ENCODE measurements at regions not wholly inside any gene's neighbourhood (a gene's known extent, or its start where the extent isn't known, plus 50 kb on each side); places are given as distances from the start of the nearest gene placed in this dataset.

GRCh38 chr3:193771011-193771652 lies 178.1 kb downstream of the OPA1 start:
- DNase-seq (ENCODE audit: extremely low spot score), result peak; percentile 72
- Histone ChIP-seq H3K4me1 (no peaks in the 10 kb centered on the region), H3K27ac (replicated peaks in 1 of 4) (no peak overlapping the region), H3K36me3 (no peaks in the 10 kb centered on the region), H3K4me3 (no peak overlapping the region), H3K27me3 (peaks cover 0 to 5% (median 0%) of the 10 kb centered on the region in 4 donors), H3K9me3 (no peaks in the 10 kb centered on the region)
- intact Hi-C loops (cut with DNase I), result no loop called here
- WGBS, result 91% methylated on average over 20 of the region's 20 CpGs
- TF ChIP-seq EP300 (IDR thresholded peaks at IDR 0.05) (no peak), POLR2AphosphoS5 (IDR thresholded peaks at IDR 0.05) (no peak), POLR2A (IDR thresholded peaks at IDR 0.05; ENCODE audit: low read depth) (no peak)
- TF ChIP-seq, protein P1, sequence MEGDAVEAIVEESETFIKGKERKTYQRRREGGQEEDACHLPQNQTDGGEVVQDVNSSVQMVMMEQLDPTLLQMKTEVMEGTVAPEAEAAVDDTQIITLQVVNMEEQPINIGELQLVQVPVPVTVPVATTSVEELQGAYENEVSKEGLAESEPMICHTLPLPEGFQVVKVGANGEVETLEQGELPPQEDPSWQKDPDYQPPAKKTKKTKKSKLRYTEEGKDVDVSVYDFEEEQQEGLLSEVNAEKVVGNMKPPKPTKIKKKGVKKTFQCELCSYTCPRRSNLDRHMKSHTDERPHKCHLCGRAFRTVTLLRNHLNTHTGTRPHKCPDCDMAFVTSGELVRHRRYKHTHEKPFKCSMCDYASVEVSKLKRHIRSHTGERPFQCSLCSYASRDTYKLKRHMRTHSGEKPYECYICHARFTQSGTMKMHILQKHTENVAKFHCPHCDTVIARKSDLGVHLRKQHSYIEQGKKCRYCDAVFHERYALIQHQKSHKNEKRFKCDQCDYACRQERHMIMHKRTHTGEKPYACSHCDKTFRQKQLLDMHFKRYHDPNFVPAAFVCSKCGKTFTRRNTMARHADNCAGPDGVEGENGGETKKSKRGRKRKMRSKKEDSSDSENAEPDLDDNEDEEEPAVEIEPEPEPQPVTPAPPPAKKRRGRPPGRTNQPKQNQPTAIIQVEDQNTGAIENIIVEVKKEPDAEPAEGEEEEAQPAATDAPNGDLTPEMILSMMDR (IDR thresholded peaks at IDR 0.05), result no peak

DNA sequence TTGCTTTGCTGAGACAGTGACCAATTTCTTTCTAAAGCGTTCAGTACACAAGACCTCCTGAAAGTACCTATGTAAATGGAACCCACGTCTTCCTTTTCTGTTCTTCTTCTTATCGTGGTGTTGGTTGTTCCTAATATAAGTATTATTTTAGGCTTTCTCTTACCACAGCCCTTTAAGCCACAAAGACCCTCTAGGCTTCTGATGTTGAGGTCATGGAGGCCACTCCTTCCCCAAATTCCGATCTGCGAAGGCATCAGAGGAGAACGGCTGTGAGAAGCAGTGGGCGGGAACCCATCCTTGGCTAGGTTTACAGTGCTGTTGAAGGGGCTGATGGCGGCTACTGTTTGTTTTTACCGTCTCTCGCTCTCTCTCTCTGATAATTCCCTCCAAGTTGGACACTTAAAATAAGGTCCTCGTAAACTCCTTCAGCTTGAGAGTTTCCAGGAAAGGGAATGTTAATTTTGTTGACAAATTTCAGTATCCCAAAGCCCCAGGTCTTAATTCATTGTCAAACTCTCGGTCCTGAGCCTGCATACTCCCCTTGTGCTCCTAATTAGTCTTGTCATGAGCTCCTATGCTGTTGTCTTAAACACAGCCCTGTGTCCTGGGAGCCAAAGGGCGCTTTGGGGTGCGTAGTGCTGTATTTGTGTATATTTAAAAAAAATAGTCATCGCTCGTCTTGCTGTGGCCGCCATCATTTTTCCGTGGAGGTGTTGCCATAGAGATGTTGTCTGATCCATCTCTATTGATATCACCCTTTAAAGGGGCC lies 178.8 kb downstream of the OPA1 start:
- Histone ChIP-seq H3K27me3 (peaks cover 0 to 5% (median 0%) of the 10 kb centered on the region in 4 donors), H3K9me3 (no peaks in the 10 kb centered on the region)

GRCh38 chr3:193772422-193772763 lies 179.4 kb downstream of the OPA1 start:
- TF ChIP-seq POLR2AphosphoS5 (IDR thresholded peaks at IDR 0.05) (no peak), POLR2A (IDR thresholded peaks at IDR 0.05; ENCODE audit: low read depth) (no peak), EP300 (IDR thresholded peaks at IDR 0.05) (no peak)
- TF ChIP-seq, protein P1 (IDR thresholded peaks at IDR 0.05), result no peak
- no peak overlapping the region for H3K27ac ChIP-seq (replicated peaks in 1 of 4)
- H3K36me3 ChIP-seq, result no peaks in the 10 kb centered on the region
- 95% methylated on average over 9 of the region's 9 CpGs for WGBS
- no peaks in the 10 kb centered on the region for H3K4me1 ChIP-seq
- no peak overlapping the region for H3K4me3 ChIP-seq
- peak; percentile 47 for DNase-seq (ENCODE audit: extremely low spot score)
- peaks cover 0 to 10% (median 0%) of the 10 kb centered on the region in 4 donors for H3K27me3 ChIP-seq
- intact Hi-C loops (cut with DNase I), result no loop called here
- H3K9me3 ChIP-seq, result no peaks in the 10 kb centered on the region

More for the DNA sequence above, 178.8 kb downstream of the OPA1 start:
- intact Hi-C loops (cut with DNase I), result no loop called here
- H3K4me1 ChIP-seq, result no peaks in the 10 kb centered on the region
- no peak overlapping the region for H3K27ac ChIP-seq (replicated peaks in 1 of 4)
- peak; percentile 62 for DNase-seq (ENCODE audit: extremely low spot score)
- TF ChIP-seq POLR2A (IDR thresholded peaks at IDR 0.05; ENCODE audit: low read depth) (no peak), POLR2AphosphoS5 (IDR thresholded peaks at IDR 0.05) (no peak), EP300 (IDR thresholded peaks at IDR 0.05) (no peak)
- TF ChIP-seq, protein P1 (IDR thresholded peaks at IDR 0.05), result no peak
- H3K4me3 ChIP-seq, result no peak overlapping the region
- no peaks in the 10 kb centered on the region for H3K36me3 ChIP-seq
- WGBS, result 93% methylated on average over 18 of the region's 18 CpGs

- Histone ChIP-seq H3K9me3 (no peaks in the 10 kb centered on the region), H3K27me3 (peaks cover 0 to 20% (median 0%) of the 10 kb centered on the region in 4 donors), H3K4me1 (no peaks in the 10 kb centered on the region), H3K36me3 (no peaks in the 10 kb centered on the region), H3K4me3 (no peak overlapping the region), H3K27ac (replicated peaks in 1 of 4) (no peak overlapping the region)
- intact Hi-C loops (cut with DNase I), result no loop called here
- TF ChIP-seq, protein P1 (IDR thresholded peaks at IDR 0.05), result no peak
- TF ChIP-seq POLR2A (IDR thresholded peaks at IDR 0.05; ENCODE audit: low read depth), result no peak
- 84% methylated on average over 8 of the region's 8 CpGs for WGBS
- DNase-seq (ENCODE audit: extremely low spot score), result peak; percentile 83
These were observed 180.5 kb downstream of the OPA1 start for GRCh38 chr3:193773266-193774220.
